ENCODE measurements at regions not wholly inside any gene's neighbourhood (a gene's known extent, or its start where the extent isn't known, plus 50 kb on each side); places are given as distances from the start of the nearest gene placed in this dataset.
"Not testable (repeated sequence)": the region's sequence is repeated elsewhere in the genome, so short reads cannot be mapped to it uniquely, and the experiment has no call there.

DNA sequence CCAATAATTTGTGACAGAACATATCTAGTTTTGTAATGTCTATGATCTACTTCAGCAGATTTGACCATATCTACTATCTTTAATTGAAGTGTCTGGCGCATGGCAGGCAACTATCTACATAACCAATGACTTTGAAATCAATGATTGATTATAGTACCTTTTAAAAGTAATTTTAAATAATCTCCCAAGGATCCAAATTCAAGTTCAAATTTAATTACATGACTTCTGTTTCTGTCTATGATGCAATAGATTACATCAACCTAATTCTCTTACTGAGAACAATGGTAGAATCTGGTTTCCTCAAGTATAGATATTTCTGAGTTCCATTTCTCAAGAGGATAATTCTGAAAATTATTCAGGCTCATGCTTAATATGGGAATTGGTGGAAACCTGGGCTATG is 177.4 kb upstream of the IL15 start:
- DNase-seq (ENCODE audit: low spot score): no peak

DNA sequence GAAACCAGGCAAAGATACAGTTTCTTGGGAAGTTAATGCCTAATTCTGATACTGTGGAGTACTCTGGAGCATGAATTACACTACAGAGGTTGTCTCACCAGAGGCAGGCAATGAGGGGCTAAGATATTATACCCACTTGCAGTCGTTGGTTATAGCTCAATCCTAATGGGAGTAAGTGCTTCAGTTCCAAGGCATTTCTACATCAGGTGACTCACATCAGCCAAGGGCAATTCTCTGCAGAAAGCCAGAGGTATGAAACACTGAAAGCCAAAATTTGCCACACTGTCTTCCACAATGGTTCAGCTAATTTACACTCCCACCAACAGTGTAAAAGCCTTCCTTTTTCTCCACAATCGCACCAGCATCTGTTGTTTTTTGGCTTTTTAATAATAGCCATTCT is 174.0 kb upstream of the IL15 start:
- DNase-seq (ENCODE audit: low spot score): no peak

DNA sequence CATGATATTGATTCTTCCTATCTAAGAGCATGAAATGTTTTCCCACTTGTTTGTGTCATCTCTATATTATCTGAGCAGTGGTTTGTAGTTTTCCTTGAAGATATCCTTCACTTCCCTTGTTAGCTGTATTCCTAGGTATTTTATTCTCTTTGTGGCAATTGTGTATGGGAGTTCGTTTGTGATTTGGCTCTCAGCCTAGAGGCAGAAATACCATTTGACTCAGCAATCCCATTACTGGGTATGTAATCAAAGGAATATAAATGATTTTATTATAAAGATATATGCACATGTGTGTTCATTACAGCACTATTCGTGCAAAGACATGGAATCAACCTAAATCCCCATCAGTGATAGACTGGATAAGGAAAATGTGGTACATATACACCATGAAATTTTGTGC is 172.7 kb upstream of the IL15 start:
- no peak for DNase-seq (ENCODE audit: low spot score)

DNA sequence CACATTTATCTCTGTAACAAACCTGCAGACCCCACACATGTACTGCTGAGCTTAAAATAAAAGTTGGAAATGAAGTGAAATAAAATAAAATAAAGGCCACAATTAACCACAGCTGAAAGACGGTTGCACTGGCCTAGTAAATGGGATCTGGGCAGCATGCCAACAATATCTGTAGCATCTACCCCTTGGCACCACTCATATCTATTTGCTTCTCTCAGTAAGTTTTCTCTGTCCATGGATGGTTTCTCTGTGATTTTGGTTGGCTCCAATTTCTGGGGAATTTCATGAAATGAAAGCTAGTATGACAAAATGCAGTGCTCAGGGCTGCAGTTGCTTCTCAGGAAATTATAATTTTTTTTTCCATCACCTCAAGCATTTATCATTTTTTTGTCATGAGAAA is 172.0 kb upstream of the IL15 start:
- no peak for DNase-seq (ENCODE audit: low spot score)

DNA sequence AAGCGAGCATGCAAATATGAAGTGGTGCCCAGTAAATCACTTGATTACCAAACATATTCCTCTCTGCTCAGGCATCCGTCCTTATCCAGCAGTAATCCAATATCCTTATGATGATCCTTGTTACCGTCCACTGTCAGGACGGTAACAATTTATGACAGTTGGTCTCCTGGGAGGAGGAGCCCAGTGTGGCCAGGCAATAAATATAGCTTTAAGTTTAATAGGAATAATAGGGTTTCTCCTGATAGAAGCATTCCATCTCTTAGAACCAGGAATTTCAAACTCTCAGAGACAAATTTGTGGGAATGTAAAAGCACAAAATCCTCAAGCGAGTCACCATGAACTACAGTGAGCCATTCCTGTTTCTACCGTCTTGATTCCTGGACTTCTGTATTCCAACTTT is 171.2 kb upstream of the IL15 start:
- DNase-seq (ENCODE audit: low spot score): no peak

DNA sequence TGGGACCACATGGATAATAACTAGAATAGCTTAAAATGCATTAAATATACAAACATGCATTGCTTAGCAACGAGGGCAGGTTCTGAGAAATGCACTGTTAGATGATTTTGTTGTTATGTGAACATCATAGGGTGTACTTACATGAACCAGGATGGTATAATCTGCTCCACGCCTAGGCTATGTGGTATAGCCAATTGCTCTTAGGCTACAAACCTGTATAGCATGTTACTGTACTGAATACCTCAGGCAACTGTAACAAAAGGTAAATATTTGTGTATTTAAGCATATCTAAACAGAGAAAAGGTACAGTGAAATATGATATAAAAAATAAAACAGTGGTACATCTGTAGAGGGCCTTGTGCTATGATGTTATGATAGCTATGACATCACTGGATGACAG is 169.2 kb upstream of the IL15 start:
- no peak for DNase-seq (ENCODE audit: low spot score)

DNA sequence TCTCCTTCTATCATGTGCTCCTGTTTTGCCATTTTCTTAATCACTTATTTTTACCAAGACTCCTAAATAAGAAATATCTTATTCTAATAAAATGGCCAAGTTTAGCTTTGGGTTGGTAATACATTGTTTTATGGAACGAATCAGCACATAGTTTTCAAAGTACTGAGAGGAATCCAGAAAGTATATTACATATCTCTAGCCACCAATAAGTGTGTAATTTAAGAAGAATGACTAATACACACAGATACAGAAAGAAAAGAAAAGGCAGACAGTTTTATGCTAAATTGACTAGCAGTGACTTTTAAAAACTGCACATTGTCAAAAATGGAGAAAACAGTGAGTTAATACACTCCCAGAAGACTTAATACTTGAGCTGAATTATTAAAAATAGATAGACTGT is 167.0 kb upstream of the IL15 start:
- no peak for DNase-seq (ENCODE audit: low spot score)

DNA sequence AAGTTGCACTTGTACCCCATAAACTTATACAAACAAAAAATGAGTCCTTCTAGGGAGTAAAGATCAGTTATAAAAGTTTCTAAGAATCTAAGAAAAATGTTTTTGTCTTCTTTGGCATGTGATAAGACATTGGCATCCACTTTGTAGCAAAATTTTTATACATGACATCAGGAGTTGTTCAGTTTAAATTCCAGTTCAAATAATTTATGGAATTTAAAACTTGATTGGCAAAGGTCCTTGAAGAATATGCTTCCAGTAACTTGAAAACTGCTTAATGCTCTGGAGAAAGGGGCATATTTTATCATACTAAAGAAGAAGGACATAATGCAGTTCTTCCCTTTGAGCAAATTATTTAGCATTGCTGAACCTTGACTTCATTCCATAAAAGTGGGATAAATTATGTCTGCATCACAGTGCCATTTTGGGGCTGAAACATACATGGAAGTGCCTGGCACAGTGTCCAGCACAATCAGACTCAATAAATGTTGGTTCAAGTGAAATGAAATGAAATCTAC is 163.3 kb upstream of the IL15 start:
- no peak for DNase-seq (ENCODE audit: low spot score)

DNA sequence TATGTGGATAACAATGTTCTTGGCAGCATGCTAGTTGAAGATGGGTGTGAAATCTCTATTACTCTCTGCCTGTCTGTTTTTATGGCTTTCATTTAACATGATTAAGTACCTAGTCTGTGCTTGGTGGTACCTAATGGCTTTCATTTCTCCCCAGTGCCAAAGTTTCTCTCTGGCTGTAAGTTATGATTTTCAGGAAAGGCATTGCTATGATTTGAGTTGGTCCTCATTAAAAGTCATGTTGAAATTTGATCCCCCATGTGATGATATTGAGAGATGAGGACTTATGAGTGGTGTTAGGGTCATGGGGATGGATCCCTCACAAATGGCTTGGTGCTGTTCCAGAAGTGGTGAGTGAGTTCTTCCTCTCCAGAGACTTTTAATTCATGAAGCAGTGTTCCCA is 162.4 kb upstream of the IL15 start:
- no peak for DNase-seq (ENCODE audit: low spot score)

DNA sequence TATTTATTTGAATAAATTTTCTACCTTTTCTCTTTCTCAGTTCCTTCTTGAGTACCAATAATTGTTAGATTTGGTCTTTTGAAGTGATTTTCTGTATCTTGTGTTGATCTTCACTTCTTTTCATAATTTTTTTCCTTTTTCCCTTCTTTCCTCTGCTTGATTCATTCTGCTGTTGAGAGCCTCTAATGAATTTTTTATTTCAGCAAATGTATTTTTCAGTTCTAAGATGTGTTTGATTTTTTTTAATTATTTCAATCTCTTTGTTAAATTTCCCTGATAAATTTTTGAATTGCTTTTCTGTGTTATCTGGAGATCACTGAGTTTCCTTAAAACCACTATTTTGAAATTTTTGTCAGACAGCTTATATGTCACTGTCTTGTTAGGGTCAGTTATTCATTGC is 155.4 kb upstream of the IL15 start:
- no peak for DNase-seq (ENCODE audit: low spot score)

DNA sequence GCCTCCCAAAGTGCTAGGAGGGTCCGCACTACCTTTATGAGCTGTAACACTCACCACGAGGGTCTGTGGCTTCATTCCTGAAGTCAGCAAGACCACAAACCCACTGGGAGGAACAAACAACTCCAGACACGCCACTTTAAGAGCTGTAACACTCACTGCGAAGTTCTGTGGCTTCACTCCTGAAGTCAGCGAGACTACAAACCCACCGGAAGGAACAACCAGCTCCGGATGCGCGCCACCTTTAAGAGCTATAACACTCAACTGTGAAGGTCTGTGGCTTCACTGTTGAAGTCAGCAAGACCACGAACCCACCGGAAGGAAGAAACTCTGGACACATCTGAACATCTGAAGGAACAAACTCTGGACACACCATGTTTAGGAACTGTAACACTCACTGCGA is 152.1 kb upstream of the IL15 start:
- not testable (repeated sequence) for DNase-seq (ENCODE audit: low spot score)

DNA sequence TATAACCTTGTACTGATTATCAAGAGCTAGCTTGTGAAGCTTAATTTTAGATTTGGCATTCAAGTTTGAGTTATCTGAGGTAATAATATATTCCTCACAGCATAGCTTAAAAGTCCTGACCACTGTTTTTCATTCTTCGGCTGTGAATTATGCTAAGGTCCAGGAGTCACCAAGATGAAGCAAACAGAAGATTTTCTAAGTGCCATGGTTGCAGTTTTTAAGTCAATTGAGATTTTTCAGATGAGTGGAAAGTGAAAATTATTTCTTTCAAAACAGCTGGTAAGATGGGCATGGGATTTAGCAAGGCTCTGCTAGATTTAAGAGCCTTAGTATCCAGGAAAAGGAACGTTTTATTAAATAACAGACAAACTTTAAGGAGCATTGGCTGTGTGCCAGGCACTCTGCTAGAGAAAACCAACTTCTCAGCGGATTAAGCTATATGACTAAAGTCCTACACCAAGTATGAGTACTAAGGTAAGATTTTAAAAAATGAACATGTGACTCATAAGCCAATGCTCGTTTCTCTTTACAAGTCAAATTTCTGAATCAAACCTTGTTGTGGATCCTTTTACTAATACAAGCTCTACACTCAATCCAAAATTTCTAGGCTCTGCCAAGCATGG is 149.9 kb upstream of the IL15 start:
- peak; percentile 17 for DNase-seq (ENCODE audit: low spot score)

DNA sequence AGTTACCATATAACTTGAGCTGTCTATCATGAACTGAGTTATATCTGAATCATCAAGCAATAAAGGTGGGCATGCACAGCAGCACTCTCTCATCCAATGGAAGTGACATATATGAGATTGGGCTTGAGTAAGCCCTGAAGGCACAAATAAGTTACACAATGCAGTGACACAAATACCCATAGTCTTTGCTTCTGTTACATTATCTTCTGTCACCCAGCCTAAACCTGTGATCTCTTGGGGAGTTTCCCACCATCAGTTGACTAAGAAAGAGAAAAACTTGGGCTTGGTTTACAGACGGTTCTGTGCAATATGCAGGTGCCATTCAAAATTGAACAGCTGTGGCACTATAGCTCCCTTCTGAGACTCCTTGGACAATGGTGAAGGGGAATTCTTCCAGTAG is 138.8 kb upstream of the IL15 start:
- DNase-seq (ENCODE audit: low spot score): no peak

DNA sequence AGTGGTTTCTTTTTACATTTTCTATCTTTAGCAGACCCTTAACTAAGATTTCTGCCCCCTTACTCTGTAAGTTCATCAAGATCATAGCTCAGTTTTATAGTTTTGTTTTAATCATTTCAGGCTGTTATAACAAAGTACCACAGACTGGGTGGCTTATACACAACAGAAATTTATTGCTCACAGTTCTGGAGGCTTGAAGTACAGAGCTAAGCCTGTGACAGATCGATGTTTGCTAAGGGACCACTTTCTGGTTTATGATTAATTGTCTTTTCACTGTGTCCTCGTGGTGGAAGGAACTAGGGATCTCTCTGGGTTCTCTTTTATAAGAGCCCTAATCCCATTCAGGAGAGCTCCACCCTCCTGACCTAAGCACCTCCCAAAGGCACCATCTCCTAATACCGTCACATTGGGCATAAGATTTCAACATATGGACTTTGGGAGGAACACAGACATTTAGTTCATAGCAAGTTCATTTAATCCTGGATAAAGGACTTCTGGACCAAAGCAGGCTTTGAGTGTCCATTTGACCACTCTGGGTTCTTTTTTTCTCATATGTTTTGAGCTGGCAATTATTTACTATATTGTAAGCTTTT is 137.0 kb upstream of the IL15 start:
- DNase-seq (ENCODE audit: low spot score): no peak

DNA sequence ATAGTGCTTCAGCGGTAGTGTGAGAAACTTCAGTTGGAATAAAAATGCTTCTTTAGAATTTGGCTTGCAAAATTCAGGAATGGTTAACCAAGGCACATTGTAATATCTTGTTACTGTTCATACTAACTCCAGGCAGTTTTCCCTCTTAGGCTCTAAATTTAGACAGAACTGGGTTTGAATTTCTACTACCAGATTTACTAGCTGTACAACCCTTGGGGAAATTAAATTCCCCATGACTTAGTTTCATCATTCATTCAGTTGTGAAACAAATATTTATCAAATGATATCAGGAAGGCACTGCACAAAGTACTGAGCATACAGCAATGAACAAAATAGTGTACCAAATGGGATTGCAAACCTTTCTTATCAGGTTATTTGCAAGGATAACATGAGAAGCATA is 135.0 kb upstream of the IL15 start:
- DNase-seq (ENCODE audit: low spot score): no peak

DNA sequence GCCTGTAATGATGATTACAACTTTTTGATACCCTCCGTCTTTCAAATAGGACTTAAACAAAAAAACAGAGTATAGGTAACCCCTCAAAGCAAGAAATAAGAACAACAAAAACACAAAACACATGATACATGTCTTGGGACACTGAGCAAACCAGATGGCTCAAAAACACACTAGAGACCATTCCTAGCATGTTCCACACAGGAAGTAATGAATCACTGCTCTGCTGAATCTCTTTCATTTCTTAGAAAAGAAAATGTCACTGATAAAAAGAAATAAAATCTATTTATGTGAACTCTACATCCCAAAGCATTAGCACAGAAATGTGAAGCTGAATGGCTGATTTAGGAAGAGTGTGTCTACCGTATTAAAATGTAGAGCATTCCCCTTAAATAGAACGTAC is 134.5 kb upstream of the IL15 start:
- peak; percentile 47 for DNase-seq (ENCODE audit: low spot score)

DNA sequence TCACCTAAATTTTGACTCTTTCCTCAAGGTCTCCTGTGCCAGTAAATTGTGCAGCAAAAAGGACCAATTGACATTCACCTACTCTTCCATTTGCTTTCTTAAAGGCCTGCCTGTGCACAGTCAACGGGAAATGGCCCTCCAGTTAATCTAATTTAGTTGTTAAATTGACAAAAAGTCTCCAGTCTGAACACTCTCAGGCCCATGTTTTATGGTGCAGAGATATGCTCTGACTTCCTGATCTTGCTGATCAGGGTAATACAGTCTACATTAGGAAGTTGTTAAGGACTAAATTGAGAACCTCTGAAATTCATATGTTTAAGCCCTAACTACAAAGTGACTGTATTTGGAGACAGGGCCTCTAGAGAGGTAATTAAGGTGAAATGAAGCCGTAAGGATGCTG is 133.6 kb upstream of the IL15 start:
- no peak for DNase-seq (ENCODE audit: low spot score)

DNA sequence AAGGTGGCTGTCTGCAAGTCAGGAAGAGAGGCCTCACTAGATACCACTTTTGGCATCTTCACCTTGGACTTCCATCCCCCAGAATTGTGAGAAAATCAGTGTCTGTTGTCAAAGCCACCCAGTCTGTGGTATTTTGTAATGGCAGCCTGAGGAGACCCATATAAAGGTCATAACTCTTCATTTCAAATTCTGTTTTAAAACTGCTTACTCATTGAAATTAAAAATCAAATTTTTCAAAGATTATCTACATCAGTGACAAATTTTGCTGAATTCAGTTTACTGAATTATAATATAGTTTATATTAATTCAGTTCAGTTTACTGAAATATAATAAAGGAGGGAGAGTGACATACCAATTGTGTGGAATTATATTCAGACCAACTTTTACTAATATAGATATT is 133.1 kb upstream of the IL15 start:
- no peak for DNase-seq (ENCODE audit: low spot score)

DNA sequence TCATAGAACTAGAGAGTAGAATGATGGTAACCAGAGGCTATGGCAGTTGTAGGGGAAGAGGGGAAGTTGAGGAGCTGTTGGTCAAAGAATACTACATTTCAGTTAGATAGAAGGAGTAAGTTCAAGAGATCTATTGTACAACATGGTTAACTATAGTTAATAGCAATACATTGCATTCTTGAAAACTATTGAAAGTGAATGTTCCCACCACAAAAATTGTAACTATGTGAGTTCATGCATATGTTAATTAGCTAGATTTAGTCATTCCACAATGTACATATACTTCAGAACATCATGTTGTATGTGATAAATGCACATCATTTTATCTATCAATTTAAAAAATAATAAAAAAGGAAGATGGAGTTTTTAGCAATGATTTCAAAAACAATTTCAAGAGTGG is 125.3 kb upstream of the IL15 start:
- no peak for DNase-seq (ENCODE audit: low spot score)

DNA sequence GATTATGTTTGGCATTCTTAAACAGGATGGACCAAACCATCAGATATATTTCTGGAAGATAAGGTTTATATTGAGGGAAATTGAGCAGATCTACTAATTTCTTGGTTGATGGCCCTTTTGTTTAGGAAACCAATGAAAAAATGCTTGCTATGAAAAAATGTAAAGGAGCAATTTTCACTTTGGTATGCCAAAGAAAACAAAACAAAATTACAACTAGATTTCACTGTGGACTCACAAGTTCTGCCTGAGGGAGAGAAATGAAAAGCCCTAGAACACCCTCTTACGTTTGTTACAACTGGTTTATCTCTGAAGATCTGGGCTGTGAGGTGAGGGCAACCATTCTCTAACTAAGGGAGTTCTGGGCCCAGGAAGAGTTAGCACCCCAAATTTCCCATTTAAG is 122.5 kb upstream of the IL15 start:
- DNase-seq (ENCODE audit: low spot score): no peak

DNA sequence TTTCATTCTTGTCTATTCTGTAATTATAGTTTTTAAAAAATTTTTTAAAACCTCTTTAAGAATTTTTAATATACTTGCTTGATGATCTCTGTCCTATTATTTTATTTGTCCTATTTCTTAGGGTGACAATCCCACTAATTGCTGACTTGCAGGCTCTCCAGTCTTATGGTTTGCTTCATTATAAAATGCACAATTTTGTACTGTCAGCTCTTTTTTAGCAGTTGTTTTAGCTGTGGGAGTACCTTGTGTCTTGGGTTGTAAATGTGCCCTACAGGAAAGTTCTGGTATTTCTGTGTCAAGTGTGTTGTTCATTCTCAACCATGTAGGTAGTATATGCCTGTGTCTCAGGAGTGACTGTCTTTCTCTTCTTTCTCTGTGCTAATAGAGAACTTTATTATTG is 118.2 kb upstream of the IL15 start:
- no peak for DNase-seq (ENCODE audit: low spot score)

DNA sequence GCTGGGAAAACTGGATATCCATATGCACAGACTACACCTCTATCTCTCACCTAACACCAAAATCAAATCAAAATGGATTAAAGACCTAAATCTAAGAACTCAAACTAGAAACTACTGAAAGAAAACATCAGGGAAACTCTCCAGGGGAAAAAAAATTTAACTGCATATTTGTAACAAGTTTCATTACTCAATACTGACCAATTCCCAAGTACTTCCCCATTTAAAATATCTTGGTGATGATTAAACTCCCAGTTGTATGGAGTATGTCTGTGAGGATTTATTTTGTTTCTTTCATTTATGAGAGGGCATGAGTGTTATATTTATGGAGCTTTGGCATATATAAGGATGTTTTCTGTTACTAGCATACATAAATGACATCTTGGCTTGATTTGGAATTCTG is 112.3 kb upstream of the IL15 start:
- DNase-seq (ENCODE audit: low spot score): no peak

DNA sequence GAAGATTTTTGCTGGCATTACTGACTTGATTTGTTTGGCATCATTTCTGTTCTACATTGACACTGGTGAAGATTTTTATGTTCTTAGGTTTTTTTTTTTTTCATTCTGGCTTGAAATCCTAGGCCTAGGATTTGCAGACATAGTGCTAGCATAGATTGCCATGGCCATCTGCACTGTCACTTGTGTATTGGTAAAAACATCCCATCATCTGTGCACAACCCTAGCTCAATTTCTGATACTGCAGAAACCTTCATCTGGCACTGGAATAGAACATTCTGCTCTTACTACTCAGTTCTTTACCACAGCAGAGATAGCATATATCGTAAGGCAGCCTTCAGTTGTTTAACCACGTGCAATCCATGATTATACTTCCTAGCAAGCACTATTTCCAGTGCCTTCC is 111.5 kb upstream of the IL15 start:
- DNase-seq (ENCODE audit: low spot score): no peak

DNA sequence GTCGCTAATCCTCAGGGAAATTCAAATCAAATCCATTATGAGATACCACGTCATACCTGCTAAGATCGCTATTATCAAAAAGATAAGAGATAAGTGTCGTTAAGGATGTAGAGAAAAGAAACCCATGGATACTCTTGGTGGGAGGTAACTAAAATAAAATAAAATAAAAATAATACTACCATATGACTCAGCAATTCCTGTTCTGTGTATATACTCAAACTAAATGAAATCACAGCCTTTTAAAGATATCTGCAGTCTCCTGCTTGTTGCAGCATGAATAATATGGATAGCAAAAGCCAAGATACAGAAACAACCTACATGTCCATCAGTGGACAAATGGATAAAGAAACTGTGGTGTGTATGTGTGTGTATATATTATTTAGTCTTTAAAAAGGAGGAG is 105.8 kb upstream of the IL15 start:
- DNase-seq (ENCODE audit: low spot score): no peak
